Activated CD8-positive, alpha-beta memory T cell treated with anti-CD3 and anti-CD28 coated beads, Interleukin-2, amount 10 ng/mL, durations not matched to agents 7 days and 5 days (primary cell): ENCODE measurements at regions not wholly inside any gene's neighbourhood (a gene's known extent, or its start where the extent isn't known, plus 50 kb on each side); places are given as distances from the start of the nearest gene placed in this dataset.

Experiments used
- ATAC-seq: fragments of 150-1000 bp; cut with Tn5 transposase; one replicate; pipeline ENCODE4 v1.10.0; 2021; ENCODE audit warnings: moderate library complexity
- CTCF ChIA-PET: fragments of 350-600 bp; sonication (Branson Sonifier 250); formaldehyde crosslinking; loops from one replicate; lab custom pipeline; 2021; ENCODE audit warnings: antibody characterized with exemption; lab: Charles Lee
- DNase-seq: peaks from one replicate; pipeline ENCODE4 v3.0.0-alpha.2; 2020
- H3K27ac Mint-ChIP-seq: one replicate; pipeline ENCODE4 v1.8.0; 2021; ENCODE audit warnings: mild to moderate bottlenecking, mixed read lengths
- H3K27me3 Mint-ChIP-seq: one replicate; pipeline ENCODE4 v1.8.0; 2021; ENCODE audit warnings: mixed read lengths
- H3K36me3 Mint-ChIP-seq: one replicate; pipeline ENCODE4 v1.8.0; 2021; ENCODE audit warnings: mild to moderate bottlenecking, mixed read lengths
- H3K4me1 Mint-ChIP-seq: one replicate; pipeline ENCODE4 v1.8.0; 2021; ENCODE audit warnings: mixed read lengths
- H3K4me3 Mint-ChIP-seq: one replicate; pipeline ENCODE4 v1.8.0; 2021; ENCODE audit warnings: mild to moderate bottlenecking, moderate library complexity, mixed read lengths
- H3K9me3 Mint-ChIP-seq: one replicate; pipeline ENCODE4 v1.8.0; 2022; ENCODE audit warnings: low read depth, mixed read lengths

- Mint-ChIP-seq H3K4me3 (no peak overlapping the region), H3K27me3 (no peaks in the 10 kb centered on the region), H3K36me3 (no peaks in the 10 kb centered on the region), H3K9me3 (peaks cover 3% of the 10 kb centered on the region), H3K4me1 (no peaks in the 10 kb centered on the region), H3K27ac (no peak overlapping the region)
- no peak for DNase-seq
- CTCF ChIA-PET: no interaction called here
- ATAC-seq: no peak
Observed at GRCh38 chr2:140033638-140034037, 1253.4 kb upstream of the NXPH2 start.

DNA sequence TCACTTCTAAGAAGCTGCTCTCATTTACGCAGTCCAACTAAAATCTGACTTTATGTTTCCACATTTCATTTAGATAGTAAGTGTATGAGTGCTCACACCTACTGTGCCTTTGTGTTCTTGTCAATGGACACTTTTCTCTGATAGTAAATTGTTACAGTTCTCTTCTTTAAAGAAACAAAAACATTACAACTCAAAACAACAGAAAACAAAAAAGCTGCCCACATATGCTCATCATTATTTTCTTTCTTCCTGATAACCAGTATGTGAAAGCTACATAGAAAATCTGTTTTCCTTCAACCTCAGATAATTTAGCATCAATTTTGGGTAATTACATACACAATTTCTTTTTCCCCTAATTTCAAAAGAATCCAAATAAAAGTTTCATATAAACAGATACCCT, 1247.8 kb upstream of the NXPH2 start:
- no peaks in the 10 kb centered on the region for H3K4me1 Mint-ChIP-seq
- peaks cover 3% of the 10 kb centered on the region for H3K9me3 Mint-ChIP-seq
- no peak overlapping the region for H3K27ac Mint-ChIP-seq
- DNase-seq: no peak
- H3K36me3 Mint-ChIP-seq: no peaks in the 10 kb centered on the region
- no peak overlapping the region for H3K4me3 Mint-ChIP-seq
- ATAC-seq: no peak
- CTCF ChIA-PET: no interaction called here
- no peaks in the 10 kb centered on the region for H3K27me3 Mint-ChIP-seq

DNA sequence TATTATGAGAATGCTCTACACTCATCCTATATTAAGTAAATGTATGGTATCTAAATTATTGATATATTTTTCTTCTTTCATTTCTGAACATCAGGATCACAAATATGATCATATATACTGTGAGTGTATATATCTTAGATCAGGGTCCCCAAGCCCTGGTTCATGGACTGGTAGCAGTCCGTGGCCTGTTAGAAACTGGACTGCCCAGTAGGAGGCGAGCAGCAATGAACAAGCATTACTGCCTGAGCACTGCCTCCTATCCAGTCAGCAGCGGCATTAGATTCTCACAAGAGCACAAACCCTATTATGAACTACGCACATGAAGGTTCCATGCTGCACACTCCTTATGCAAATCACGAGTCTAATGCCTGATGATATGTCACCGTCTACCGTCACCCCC, 1247.1 kb upstream of the NXPH2 start:
- Mint-ChIP-seq H3K27ac (no peak overlapping the region), H3K27me3 (no peaks in the 10 kb centered on the region), H3K36me3 (no peaks in the 10 kb centered on the region), H3K9me3 (peaks cover 3% of the 10 kb centered on the region), H3K4me1 (no peaks in the 10 kb centered on the region), H3K4me3 (no peak overlapping the region)
- DNase-seq (no peak), ATAC-seq (no peak)
- CTCF ChIA-PET: no interaction called here

DNA sequence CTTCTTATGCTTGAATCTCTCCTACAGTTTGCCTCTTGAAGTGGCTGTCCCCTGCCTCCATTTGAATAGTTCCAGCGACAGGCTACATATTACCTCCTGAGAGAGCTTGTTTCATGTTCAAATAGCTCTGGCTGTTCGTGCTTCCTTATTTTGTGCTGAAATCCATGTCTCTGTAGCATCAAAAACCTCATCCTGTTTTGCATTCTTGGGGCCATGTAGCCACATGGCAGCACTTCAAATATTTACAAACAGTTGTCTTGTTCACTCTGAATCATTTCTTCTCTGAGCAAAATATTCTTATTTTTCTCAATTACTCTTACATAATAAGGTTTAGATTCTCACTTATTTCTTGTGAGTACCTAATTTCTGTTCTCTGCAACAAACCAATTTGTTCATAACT, 1243.1 kb upstream of the NXPH2 start:
- CTCF ChIA-PET: no interaction called here

GRCh38 chr2:140018541-140018940, 1238.4 kb upstream of the NXPH2 start:
- DNase-seq: no peak
- Mint-ChIP-seq H3K27me3 (no peaks in the 10 kb centered on the region), H3K4me1 (no peaks in the 10 kb centered on the region)

More for the DNA sequence above, 1243.1 kb upstream of the NXPH2 start:
- peaks cover 10% of the 10 kb centered on the region for H3K9me3 Mint-ChIP-seq
- H3K36me3 Mint-ChIP-seq: no peaks in the 10 kb centered on the region
- no peak for ATAC-seq
- H3K4me3 Mint-ChIP-seq: no peak overlapping the region
- DNase-seq: no peak
- no peaks in the 10 kb centered on the region for H3K27me3 Mint-ChIP-seq
- H3K4me1 Mint-ChIP-seq: no peaks in the 10 kb centered on the region
- no peak overlapping the region for H3K27ac Mint-ChIP-seq

DNA sequence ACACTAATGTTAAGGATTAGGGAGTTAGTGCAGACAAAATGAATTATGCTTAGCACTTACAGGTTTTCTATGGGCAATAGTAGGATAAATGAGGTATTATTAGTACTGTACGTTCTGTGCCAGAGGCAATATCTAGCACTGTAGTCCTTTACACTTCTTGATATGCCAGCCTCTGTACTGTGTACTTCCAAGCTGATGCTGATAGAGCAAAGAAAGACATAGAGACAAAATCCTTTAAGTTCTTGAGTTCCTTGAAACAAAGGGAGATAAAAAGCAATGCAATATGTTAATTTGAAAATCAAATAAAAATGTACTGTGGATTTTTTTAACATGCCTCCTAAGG, 1234.0 kb upstream of the NXPH2 start:
- H3K9me3 Mint-ChIP-seq: peaks cover 9% of the 10 kb centered on the region
- H3K27ac Mint-ChIP-seq: no peak overlapping the region

More at GRCh38 chr2:140018541-140018940, 1238.4 kb upstream of the NXPH2 start:
- Mint-ChIP-seq H3K36me3 (no peaks in the 10 kb centered on the region), H3K4me3 (no peak overlapping the region), H3K27ac (no peak overlapping the region), H3K9me3 (peaks cover 11% of the 10 kb centered on the region)
- no peak for ATAC-seq
- CTCF ChIA-PET: no interaction called here

DNA sequence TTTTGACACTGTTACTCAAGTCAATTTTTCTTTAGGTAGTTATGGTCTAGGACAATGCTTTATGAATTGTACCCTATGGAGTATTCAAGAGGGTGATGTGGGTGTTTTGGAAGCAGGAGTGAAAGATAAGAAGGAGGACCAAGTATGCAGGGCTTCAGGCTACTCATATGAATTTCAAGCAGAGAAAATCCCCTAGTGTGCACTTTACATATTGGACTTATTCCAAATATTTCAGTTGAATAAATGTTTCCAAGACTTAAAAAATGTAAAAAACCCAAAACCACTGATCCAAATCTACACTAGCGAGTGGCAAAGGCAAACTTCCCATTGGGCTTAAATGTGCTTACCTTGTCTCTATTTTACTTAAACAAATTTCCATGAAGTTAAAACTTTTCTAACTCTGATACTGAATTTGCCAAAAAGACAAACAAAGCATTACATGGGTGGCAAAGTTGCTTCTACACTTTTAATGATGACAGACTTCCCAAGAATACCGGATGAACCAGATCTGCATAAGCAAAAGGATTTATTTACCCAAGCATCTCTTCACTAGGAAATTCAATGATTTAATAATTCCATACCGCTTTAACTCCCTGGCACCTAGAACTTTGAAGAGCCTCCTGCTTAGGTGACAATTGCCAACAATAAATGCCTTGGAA, 1233.5 kb upstream of the NXPH2 start:
- no peaks in the 10 kb centered on the region for H3K4me1 Mint-ChIP-seq
- no peak for ATAC-seq
- no peaks in the 10 kb centered on the region for H3K27me3 Mint-ChIP-seq
- H3K27ac Mint-ChIP-seq: no peak overlapping the region
- no peak for DNase-seq
- H3K36me3 Mint-ChIP-seq: no peaks in the 10 kb centered on the region
- H3K4me3 Mint-ChIP-seq: no peak overlapping the region
- CTCF ChIA-PET: no interaction called here
- H3K9me3 Mint-ChIP-seq: peaks cover 10% of the 10 kb centered on the region

More for the DNA sequence above, 1234.0 kb upstream of the NXPH2 start:
- no peaks in the 10 kb centered on the region for H3K27me3 Mint-ChIP-seq
- no peaks in the 10 kb centered on the region for H3K36me3 Mint-ChIP-seq
- ATAC-seq: no peak
- H3K4me3 Mint-ChIP-seq: no peak overlapping the region
- CTCF ChIA-PET: no interaction called here
- DNase-seq: no peak
- H3K4me1 Mint-ChIP-seq: no peaks in the 10 kb centered on the region

DNA sequence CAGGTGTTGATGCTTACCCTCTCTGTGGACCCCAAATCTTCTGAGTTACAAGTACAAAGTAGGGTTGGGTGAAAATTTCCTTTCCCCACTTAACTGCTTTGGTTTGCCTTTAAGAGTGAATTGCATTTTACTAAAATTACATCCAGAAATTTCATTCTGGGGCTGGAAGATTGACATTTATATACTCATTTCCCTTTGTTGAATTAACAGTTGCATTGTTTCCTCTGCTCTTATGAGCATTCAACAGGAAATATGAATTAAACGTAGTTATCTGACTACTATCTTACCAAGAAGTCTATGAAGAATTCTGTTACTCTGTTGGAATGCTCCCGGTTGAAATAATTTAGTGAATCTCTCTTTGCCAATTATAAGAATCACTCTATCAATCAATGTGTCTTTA, 1231.1 kb upstream of the NXPH2 start:
- Mint-ChIP-seq H3K4me1 (no peaks in the 10 kb centered on the region), H3K4me3 (no peak overlapping the region), H3K36me3 (no peaks in the 10 kb centered on the region), H3K9me3 (peaks cover 7% of the 10 kb centered on the region), H3K27me3 (no peaks in the 10 kb centered on the region), H3K27ac (no peak overlapping the region)
- CTCF ChIA-PET: no interaction called here
- no peak for ATAC-seq
- no peak for DNase-seq

- DNase-seq: no peak
- no peaks in the 10 kb centered on the region for H3K27me3 Mint-ChIP-seq
- H3K4me3 Mint-ChIP-seq: no peak overlapping the region
- no peak overlapping the region for H3K27ac Mint-ChIP-seq
- ATAC-seq: no peak
- no peaks in the 10 kb centered on the region for H3K36me3 Mint-ChIP-seq
- no peaks in the 10 kb centered on the region for H3K4me1 Mint-ChIP-seq
- H3K9me3 Mint-ChIP-seq: peaks cover 10% of the 10 kb centered on the region
- CTCF ChIA-PET: no interaction called here
Observed at GRCh38 chr2:140002110-140002509, 1221.9 kb upstream of the NXPH2 start.

DNA sequence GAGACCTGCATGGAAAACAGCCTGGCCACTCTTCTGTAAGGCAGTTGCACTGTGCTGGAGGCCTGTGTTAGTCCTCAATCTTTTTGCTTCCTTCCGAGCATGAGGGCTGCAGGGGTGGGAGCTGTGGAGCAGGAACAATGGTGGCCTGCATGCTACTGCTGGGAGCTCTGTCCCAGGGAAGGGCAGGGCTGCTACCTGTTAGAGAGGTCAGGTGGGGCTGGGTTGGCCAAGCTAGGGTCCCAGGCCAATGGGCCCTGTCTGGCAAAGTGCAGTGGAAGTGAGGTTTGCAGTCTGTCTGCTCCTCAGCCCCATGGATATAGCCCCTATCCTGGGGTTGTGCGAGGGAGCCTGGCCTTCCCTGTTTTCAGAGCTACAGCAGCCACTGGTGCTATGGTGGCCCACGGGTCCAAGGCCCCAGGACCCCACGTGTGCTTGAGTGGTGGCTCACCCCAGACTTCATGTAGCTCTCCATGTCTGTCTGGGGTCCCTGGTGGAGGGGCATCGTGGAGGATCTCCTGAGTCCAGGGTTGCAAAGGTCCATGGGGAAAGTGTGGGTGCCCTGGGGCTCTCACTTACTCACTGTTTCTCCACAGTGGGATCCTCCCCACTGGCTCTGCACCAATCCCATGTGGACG, 1212.6 kb upstream of the NXPH2 start:
- ATAC-seq (no peak), DNase-seq (no peak)
- H3K27me3 Mint-ChIP-seq: no peaks in the 10 kb centered on the region
- H3K4me1 Mint-ChIP-seq: no peaks in the 10 kb centered on the region
- H3K27ac Mint-ChIP-seq: no peak overlapping the region
- H3K9me3 Mint-ChIP-seq: peaks cover 25% of the 10 kb centered on the region
- H3K4me3 Mint-ChIP-seq: no peak overlapping the region
- CTCF ChIA-PET: no interaction called here
- no peaks in the 10 kb centered on the region for H3K36me3 Mint-ChIP-seq

DNA sequence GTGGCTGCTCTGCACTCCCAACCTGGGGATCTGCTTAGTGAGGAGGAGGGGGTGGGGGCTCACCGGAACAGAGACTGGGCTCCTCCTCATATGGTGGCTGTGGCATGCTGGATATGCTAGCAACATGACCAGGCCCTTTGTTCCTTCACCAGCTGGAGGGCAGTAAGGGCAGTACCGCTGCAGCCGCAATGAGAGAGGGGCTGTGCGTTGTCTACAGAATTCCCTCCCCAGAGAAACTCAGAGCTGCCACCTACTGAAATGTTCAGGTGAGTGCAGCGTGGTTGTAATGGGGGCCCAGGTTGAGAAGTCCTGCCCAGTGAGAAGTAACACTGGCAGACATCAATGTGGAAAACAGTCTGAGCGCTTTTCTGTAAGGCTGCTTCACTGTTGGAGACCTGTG, 1211.9 kb upstream of the NXPH2 start:
- Mint-ChIP-seq H3K4me1 (no peaks in the 10 kb centered on the region), H3K27me3 (no peaks in the 10 kb centered on the region), H3K4me3 (no peak overlapping the region), H3K27ac (no peak overlapping the region), H3K36me3 (no peaks in the 10 kb centered on the region), H3K9me3 (peaks cover 29% of the 10 kb centered on the region)
- DNase-seq (no peak), ATAC-seq (no peak)
- CTCF ChIA-PET: no interaction called here

- H3K36me3 Mint-ChIP-seq: no peaks in the 10 kb centered on the region
- H3K9me3 Mint-ChIP-seq: peaks cover 23% of the 10 kb centered on the region
- no peak for ATAC-seq
- no peak for DNase-seq
- H3K4me3 Mint-ChIP-seq: no peak overlapping the region
- CTCF ChIA-PET: no interaction called here
- H3K27me3 Mint-ChIP-seq: no peaks in the 10 kb centered on the region
- H3K27ac Mint-ChIP-seq: no peak overlapping the region
- H3K4me1 Mint-ChIP-seq: no peaks in the 10 kb centered on the region
Observed at GRCh38 chr2:139990646-139991335, 1210.6 kb upstream of the NXPH2 start.

DNA sequence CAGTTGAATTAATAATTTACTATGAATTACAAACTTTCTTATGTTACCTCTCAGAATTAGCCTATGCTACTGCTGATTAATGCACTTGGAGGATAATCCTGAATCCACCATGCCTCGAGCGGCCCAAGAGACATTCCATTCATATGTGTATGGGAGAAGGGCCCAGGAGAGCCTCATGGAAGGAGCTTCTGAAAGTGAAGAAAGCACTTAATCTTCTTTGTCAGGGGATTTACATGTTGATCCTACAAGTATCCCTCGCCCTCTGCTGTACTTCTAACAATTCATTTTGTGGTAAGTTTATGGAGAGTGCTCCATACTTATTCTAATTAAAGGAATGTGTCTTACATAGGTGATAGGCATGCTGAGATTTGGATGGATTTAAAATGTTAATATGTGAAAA, 1189.1 kb upstream of the NXPH2 start:
- Mint-ChIP-seq H3K4me3 (no peak overlapping the region), H3K9me3 (peaks cover 15% of the 10 kb centered on the region), H3K4me1 (no peaks in the 10 kb centered on the region), H3K36me3 (no peaks in the 10 kb centered on the region), H3K27ac (no peak overlapping the region), H3K27me3 (no peaks in the 10 kb centered on the region)
- ATAC-seq (no peak), DNase-seq (no peak)
- CTCF ChIA-PET: no interaction called here

DNA sequence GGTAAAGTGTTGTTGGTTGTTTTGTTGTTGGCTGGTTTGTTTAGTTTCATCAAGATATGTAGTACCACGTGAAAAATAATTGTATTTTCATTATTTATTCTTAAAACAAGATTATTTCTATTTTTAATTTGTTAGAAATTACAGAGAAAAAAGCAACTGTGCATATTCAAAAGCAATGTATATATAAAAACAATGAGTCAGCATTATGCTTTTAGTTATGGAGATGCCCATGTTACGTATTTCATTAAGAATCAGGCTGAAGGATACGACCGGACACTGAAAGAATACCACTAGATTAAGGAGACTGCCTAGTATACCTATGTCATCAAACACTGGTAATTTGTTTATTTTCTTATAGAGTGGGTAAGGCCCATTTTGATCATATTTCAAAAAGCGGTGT, 1188.4 kb upstream of the NXPH2 start:
- H3K36me3 Mint-ChIP-seq: no peaks in the 10 kb centered on the region
- no peak overlapping the region for H3K4me3 Mint-ChIP-seq
- CTCF ChIA-PET: no interaction called here
- H3K27ac Mint-ChIP-seq: no peak overlapping the region
- ATAC-seq: no peak
- no peak for DNase-seq
- H3K27me3 Mint-ChIP-seq: no peaks in the 10 kb centered on the region
- H3K9me3 Mint-ChIP-seq: peaks cover 13% of the 10 kb centered on the region
- H3K4me1 Mint-ChIP-seq: no peaks in the 10 kb centered on the region
